T-helper 1 cell treated with Interleukin-12 subunit alpha and Interleukin-12 subunit beta and Interleukin-4 antibody, amounts not matched to agents 30 μg/mL and 1 μg/mL, for 36 hours (primary cell): ENCODE measurements at regions not wholly inside any gene's neighbourhood (a gene's known extent, or its start where the extent isn't known, plus 50 kb on each side); places are given as distances from the start of the nearest gene placed in this dataset.
"Not testable (repeated sequence)": the region's sequence is repeated elsewhere in the genome, so short reads cannot be mapped to it uniquely, and the experiment has no call there.

Source experiments
- H3K27ac Mint-ChIP-seq: one replicate; pipeline ENCODE4 v1.8.0; 2021; ENCODE audit warnings: mild to moderate bottlenecking, mixed read lengths
- H3K27me3 Mint-ChIP-seq: one replicate; pipeline ENCODE4 v1.8.0; 2021; ENCODE audit warnings: low read depth, mixed read lengths
- H3K36me3 Mint-ChIP-seq: one replicate; pipeline ENCODE4 v1.8.0; 2021; ENCODE audit warnings: low read depth, mixed read lengths
- H3K4me1 Mint-ChIP-seq: one replicate; pipeline ENCODE4 v1.8.0; 2021; ENCODE audit warnings: low read depth, mixed read lengths
- H3K4me3 Mint-ChIP-seq: one replicate; pipeline ENCODE4 v1.8.0; 2021; ENCODE audit warnings: mild to moderate bottlenecking, moderate library complexity, mixed read lengths
- H3K9me3 Mint-ChIP-seq: one replicate; pipeline ENCODE4 v1.8.0; 2021; ENCODE audit warnings: mixed read lengths

GRCh38 chr2:4175343-4175742 is 472.0 kb downstream of the DCDC2C start:
- H3K27me3 Mint-ChIP-seq = no peaks in the 10 kb centered on the region
- no peak overlapping the region for H3K4me3 Mint-ChIP-seq
- H3K9me3 Mint-ChIP-seq = peaks cover 25% of the 10 kb centered on the region
- no peaks in the 10 kb centered on the region for H3K4me1 Mint-ChIP-seq
- H3K27ac Mint-ChIP-seq = no peak overlapping the region
- H3K36me3 Mint-ChIP-seq = no peaks in the 10 kb centered on the region

- peaks cover 26% of the 10 kb centered on the region for H3K9me3 Mint-ChIP-seq
- H3K27me3 Mint-ChIP-seq = no peaks in the 10 kb centered on the region
These were observed 477.3 kb downstream of the DCDC2C start for GRCh38 chr2:4180631-4181030.

GRCh38 chr2:4181062-4181461 is 477.7 kb downstream of the DCDC2C start:
- Mint-ChIP-seq H3K4me1 (no peaks in the 10 kb centered on the region), H3K27ac (no peak overlapping the region), H3K36me3 (no peaks in the 10 kb centered on the region), H3K27me3 (no peaks in the 10 kb centered on the region), H3K9me3 (peaks cover 21% of the 10 kb centered on the region), H3K4me3 (no peak overlapping the region)

More at GRCh38 chr2:4180631-4181030, 477.3 kb downstream of the DCDC2C start:
- no peak overlapping the region for H3K4me3 Mint-ChIP-seq
- H3K4me1 Mint-ChIP-seq = no peaks in the 10 kb centered on the region
- no peaks in the 10 kb centered on the region for H3K36me3 Mint-ChIP-seq
- no peak overlapping the region for H3K27ac Mint-ChIP-seq

- no peaks in the 10 kb centered on the region for H3K4me1 Mint-ChIP-seq
- H3K9me3 Mint-ChIP-seq = peaks cover 17% of the 10 kb centered on the region
- H3K4me3 Mint-ChIP-seq = no peak overlapping the region
- H3K27ac Mint-ChIP-seq = no peak overlapping the region
- H3K27me3 Mint-ChIP-seq = no peaks in the 10 kb centered on the region
- H3K36me3 Mint-ChIP-seq = no peaks in the 10 kb centered on the region
These were observed 485.2 kb downstream of the DCDC2C start for GRCh38 chr2:4188561-4188960.

- H3K27ac Mint-ChIP-seq = no peak overlapping the region
- H3K27me3 Mint-ChIP-seq = no peaks in the 10 kb centered on the region
- H3K4me1 Mint-ChIP-seq = no peaks in the 10 kb centered on the region
- H3K9me3 Mint-ChIP-seq = peaks cover 24% of the 10 kb centered on the region
- no peaks in the 10 kb centered on the region for H3K36me3 Mint-ChIP-seq
- H3K4me3 Mint-ChIP-seq = no peak overlapping the region
These were observed 487.2 kb downstream of the DCDC2C start for GRCh38 chr2:4190548-4190947.

- Mint-ChIP-seq H3K9me3 (peaks cover 24% of the 10 kb centered on the region), H3K27ac (no peak overlapping the region), H3K27me3 (no peaks in the 10 kb centered on the region)
These were observed 488.7 kb downstream of the DCDC2C start for GRCh38 chr2:4192119-4192518.

GRCh38 chr2:4214444-4215205 is 511.2 kb downstream of the DCDC2C start:
- H3K36me3 Mint-ChIP-seq = no peaks in the 10 kb centered on the region
- H3K27ac Mint-ChIP-seq = no peak overlapping the region
- H3K4me1 Mint-ChIP-seq = no peaks in the 10 kb centered on the region
- no peak overlapping the region for H3K4me3 Mint-ChIP-seq
- H3K27me3 Mint-ChIP-seq = no peaks in the 10 kb centered on the region
- H3K9me3 Mint-ChIP-seq = peaks cover 7% of the 10 kb centered on the region

More at GRCh38 chr2:4192119-4192518, 488.7 kb downstream of the DCDC2C start:
- H3K4me1 Mint-ChIP-seq = no peaks in the 10 kb centered on the region
- H3K4me3 Mint-ChIP-seq = no peak overlapping the region
- no peaks in the 10 kb centered on the region for H3K36me3 Mint-ChIP-seq

GRCh38 chr2:4217737-4218136 is 514.4 kb downstream of the DCDC2C start:
- H3K27me3 Mint-ChIP-seq = no peaks in the 10 kb centered on the region
- H3K36me3 Mint-ChIP-seq = no peaks in the 10 kb centered on the region
- no peaks in the 10 kb centered on the region for H3K4me1 Mint-ChIP-seq
- H3K27ac Mint-ChIP-seq = no peak overlapping the region
- H3K4me3 Mint-ChIP-seq = no peak overlapping the region
- peaks cover 7% of the 10 kb centered on the region for H3K9me3 Mint-ChIP-seq

GRCh38 chr2:4219101-4219500 is 515.7 kb downstream of the DCDC2C start:
- Mint-ChIP-seq H3K4me3 (no peak overlapping the region), H3K4me1 (no peaks in the 10 kb centered on the region), H3K36me3 (no peaks in the 10 kb centered on the region), H3K27me3 (no peaks in the 10 kb centered on the region), H3K9me3 (no peaks in the 10 kb centered on the region), H3K27ac (no peak overlapping the region)

- no peaks in the 10 kb centered on the region for H3K4me1 Mint-ChIP-seq
These were observed 516.2 kb downstream of the DCDC2C start for GRCh38 chr2:4219571-4219970.

GRCh38 chr2:4221434-4221833 is 518.1 kb downstream of the DCDC2C start:
- H3K27ac Mint-ChIP-seq = no peak overlapping the region
- no peaks in the 10 kb centered on the region for H3K4me1 Mint-ChIP-seq
- H3K4me3 Mint-ChIP-seq = no peak overlapping the region
- H3K27me3 Mint-ChIP-seq = no peaks in the 10 kb centered on the region
- H3K36me3 Mint-ChIP-seq = no peaks in the 10 kb centered on the region
- no peaks in the 10 kb centered on the region for H3K9me3 Mint-ChIP-seq

More at GRCh38 chr2:4219571-4219970, 516.2 kb downstream of the DCDC2C start:
- Mint-ChIP-seq H3K27ac (no peak overlapping the region), H3K4me3 (no peak overlapping the region), H3K27me3 (no peaks in the 10 kb centered on the region), H3K9me3 (no peaks in the 10 kb centered on the region), H3K36me3 (no peaks in the 10 kb centered on the region)

GRCh38 chr2:4221845-4222244 is 518.5 kb downstream of the DCDC2C start:
- H3K27ac Mint-ChIP-seq = no peak overlapping the region
- H3K4me1 Mint-ChIP-seq = no peaks in the 10 kb centered on the region
- no peaks in the 10 kb centered on the region for H3K9me3 Mint-ChIP-seq
- H3K4me3 Mint-ChIP-seq = no peak overlapping the region
- H3K27me3 Mint-ChIP-seq = no peaks in the 10 kb centered on the region
- H3K36me3 Mint-ChIP-seq = no peaks in the 10 kb centered on the region

GRCh38 chr2:4244422-4244821 is 541.0 kb downstream of the DCDC2C start:
- not testable (repeated sequence) for H3K27ac Mint-ChIP-seq, H3K4me1 Mint-ChIP-seq, H3K36me3 Mint-ChIP-seq, H3K4me3 Mint-ChIP-seq, H3K27me3 Mint-ChIP-seq
- peaks cover 27% of the 10 kb centered on the region for H3K9me3 Mint-ChIP-seq

GRCh38 chr2:4246364-4247131 is 543.2 kb downstream of the DCDC2C start:
- H3K9me3 Mint-ChIP-seq = peaks cover 23% of the 10 kb centered on the region
- no peaks in the 10 kb centered on the region for H3K36me3 Mint-ChIP-seq
- H3K4me3 Mint-ChIP-seq = no peak overlapping the region
- no peaks in the 10 kb centered on the region for H3K27me3 Mint-ChIP-seq
- no peak overlapping the region for H3K27ac Mint-ChIP-seq
- no peaks in the 10 kb centered on the region for H3K4me1 Mint-ChIP-seq

GRCh38 chr2:4247791-4248190 is 544.4 kb downstream of the DCDC2C start:
- Mint-ChIP-seq H3K4me1 (no peaks in the 10 kb centered on the region), H3K27me3 (no peaks in the 10 kb centered on the region), H3K36me3 (no peaks in the 10 kb centered on the region), H3K4me3 (no peak overlapping the region), H3K27ac (no peak overlapping the region), H3K9me3 (peaks cover 20% of the 10 kb centered on the region)
